Embryonic facial prominence (tissue), 1 donor: ENCODE measurements at regions not wholly inside any gene's neighbourhood (a gene's known extent, or its start where the extent isn't known, plus 50 kb on each side); places are given as distances from the start of the nearest gene placed in this dataset.
"Not testable (repeated sequence)": the region's sequence is repeated elsewhere in the genome, so short reads cannot be mapped to it uniquely, and the experiment has no call there.

Experiments
- DNase-seq: peaks from one replicate; pipeline ENCODE4 v3.0.0-alpha.2; 2016; ENCODE audit errors: extremely low spot score

DNA sequence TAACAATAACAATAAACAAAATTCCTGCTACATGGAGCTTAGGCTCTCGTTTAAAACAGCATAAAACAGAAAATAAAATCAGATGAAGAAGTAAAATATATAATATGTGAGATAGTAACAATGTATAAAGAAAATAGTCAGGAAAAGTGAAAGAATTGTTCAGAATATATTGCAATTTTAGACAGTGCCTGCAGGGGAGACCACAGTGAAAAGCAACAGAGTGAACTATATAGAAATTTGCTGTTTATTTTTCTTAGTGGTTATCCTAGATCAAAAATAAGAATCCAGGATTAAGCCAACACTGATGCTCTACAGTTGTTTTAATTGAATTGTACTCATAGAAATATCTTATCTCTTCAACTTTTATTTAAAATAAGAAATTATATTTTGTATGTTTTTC is 1639.0 kb upstream of the B3GALT2 start:
- DNase-seq = no peak

- no peak for DNase-seq
Observed at GRCh38 chr1:194821091-194821490, 1634.7 kb upstream of the B3GALT2 start.

DNA sequence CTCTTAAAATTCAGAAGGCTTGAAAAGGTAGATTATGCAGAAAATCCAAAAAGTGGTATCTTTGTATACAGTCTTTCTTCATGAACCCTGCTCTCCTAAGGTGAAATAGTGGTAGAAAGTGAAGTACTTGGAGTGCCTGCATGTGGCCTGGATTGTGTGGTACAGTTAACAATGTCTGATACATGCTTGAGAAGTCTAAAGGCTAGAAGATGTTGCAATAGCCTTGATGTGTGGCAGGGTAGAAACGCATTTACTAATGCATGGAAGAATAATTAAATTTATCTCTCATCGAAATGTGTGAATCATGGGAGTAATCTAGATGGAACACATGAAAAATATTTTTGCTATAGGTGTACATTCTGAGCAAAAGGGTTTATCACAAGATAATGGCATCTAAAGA is 1632.3 kb upstream of the B3GALT2 start:
- no peak for DNase-seq

DNA sequence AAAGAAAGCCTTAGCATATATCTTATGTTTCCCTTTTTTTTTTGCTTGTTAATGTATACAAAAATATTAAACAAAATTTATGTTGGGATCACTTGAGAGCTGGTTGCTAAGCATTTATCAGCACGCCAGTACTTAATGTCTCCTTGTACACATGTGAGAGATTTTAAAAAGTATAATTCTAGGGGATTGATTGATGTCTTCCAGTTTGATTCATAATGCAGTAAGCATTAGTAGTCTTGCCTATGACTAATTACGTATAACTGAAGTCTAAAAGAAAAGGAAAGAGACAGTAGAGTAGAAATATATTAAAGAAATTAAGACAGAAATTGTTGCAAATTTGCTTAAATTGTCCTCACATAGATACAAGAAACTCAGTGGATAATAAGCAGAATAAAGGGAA is 1630.4 kb upstream of the B3GALT2 start:
- no peak for DNase-seq

DNA sequence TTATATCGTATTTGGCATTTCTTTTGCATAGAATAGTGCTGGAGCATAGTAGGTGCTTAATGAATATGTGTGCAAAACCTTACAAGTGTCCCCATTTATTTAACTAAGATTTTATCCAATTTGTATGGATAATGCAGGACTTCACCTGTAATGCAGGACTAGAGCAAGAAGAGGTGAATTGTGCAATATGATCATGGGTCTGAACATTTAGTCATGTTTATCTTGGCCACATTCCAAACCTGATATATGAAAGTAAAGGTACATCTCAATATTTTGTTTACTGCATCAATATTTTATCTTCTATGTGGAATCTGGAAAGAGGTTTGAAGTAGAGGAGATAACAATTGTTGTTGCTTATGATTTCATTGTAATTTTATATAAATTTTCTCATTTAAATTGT is 1626.7 kb upstream of the B3GALT2 start:
- DNase-seq = no peak

GRCh38 chr1:194809665-194810064 is 1623.3 kb upstream of the B3GALT2 start:
- DNase-seq = no peak

- DNase-seq = no peak
Observed at GRCh38 chr1:194809215-194809614, 1622.8 kb upstream of the B3GALT2 start.

- DNase-seq = no peak
Observed at GRCh38 chr1:194807530-194808220, 1621.3 kb upstream of the B3GALT2 start.

DNA sequence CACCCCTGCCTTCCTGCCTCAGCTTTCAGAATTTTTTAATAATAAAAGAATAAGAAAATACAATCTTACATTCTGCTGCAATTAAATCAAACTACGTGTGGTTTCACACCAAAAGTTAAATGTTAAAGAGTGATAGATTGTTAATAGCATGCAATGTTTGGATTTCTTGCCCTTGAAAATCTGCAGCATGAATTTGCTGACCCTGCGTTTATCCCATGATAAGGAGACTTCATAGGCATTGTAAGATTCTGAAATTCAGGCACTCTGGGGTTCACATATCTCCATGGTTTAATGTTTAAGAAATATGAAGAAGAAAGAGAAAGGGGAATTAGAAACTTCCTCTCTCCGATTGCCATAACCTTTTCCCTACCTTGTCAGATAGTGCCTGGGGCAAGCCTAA is 1616.2 kb upstream of the B3GALT2 start:
- no peak for DNase-seq

- no peak for DNase-seq
Observed at GRCh38 chr1:194795917-194796593, 1609.6 kb upstream of the B3GALT2 start.

- no peak for DNase-seq
Observed at GRCh38 chr1:194787001-194787400, 1600.6 kb upstream of the B3GALT2 start.

- no peak for DNase-seq
Observed at GRCh38 chr1:194786027-194786426, 1599.6 kb upstream of the B3GALT2 start.

GRCh38 chr1:194776657-194777056 is 1590.2 kb upstream of the B3GALT2 start:
- no peak for DNase-seq

DNA sequence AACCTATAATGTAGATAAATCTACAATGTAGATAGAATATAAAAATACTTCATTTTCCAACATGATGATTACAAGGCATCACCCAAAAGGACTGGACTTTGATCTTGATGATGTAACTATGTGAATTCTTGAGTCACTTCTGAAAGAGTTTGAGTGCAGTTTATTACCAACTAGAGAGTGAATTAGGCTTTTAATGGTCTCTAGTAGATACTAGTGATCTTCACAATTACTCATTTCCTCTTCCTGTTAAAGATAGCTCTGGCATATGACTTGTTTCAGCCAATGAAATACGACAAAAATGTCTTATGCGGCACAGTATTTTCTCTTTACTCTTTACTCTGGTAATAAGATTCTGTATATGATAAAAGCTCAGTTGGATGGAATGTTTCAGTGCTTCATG is 1588.1 kb upstream of the B3GALT2 start:
- no peak for DNase-seq

DNA sequence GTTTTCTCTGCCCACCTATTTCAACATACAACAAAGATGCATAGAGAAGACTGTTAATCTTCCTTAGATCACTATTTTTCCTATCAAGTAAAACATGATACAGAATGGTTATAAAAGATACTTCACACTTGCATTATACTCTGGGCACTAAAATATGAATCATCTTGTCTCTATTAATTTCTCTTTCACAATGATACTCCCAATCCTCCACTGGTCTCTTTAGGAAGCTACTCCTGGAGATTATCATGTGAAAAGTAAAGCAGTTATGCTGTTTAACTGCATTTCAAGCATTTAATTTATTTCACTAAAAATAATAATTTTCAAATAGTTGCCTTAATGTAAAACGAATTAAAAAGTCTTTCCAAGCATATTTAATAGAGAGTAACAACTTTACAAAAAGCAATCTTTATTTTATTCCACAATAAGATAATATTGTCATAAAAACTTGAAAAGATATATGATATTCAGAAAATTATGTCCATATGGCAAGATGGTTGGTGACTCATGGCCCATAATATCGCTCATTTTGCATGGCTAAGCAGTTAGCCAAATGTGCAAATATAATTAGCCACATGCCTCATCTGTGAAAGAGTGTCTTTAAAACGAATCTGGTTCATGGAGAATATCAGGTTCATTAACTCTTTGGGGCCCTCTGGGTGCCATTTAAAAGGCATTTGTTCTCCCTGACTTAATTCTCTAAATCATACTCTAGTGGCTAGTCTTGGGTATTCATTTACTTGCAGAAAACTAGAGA is 1569.0 kb upstream of the B3GALT2 start:
- DNase-seq = no peak

GRCh38 chr1:194738843-194739242 is 1552.4 kb upstream of the B3GALT2 start:
- not testable (repeated sequence) for DNase-seq

DNA sequence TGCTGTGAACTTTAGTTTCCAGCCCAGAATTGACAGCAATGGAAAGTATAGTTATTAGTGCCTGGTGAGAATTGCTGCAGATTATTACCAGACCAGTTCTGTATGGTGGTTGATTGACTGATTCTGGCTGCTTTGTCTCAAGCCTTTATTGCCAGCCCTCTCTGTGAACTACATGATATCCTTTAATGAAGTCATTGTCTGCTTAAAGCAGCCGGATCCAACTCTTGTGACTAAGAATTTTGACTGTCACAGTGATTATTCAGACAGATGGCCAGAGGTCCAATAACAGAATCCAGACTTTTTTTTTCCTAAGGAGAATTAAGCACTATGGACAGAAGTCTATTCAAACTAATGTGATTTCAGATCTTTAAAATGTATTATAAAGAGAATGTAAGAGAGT is 1548.6 kb upstream of the B3GALT2 start:
- DNase-seq = no peak

DNA sequence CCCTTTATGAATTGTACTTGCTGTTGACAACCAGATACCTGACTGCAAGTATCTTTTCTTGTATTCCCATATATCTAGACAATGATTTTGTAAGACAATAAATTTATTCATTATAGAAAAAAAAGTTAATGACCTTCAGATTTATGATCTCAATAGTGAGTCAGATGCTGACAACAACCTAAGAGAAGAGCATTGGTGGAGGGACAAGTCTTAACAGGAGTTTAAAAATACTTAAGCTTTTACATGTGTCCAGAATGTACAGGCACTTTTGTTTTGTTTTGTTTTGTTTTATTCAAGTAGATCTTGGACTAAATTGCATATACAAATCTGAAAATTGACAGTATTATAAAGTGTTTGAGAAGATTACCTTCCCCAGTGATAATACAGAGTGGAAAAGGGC is 1544.6 kb upstream of the B3GALT2 start:
- DNase-seq = no peak

GRCh38 chr1:194730304-194730703 is 1543.9 kb upstream of the B3GALT2 start:
- no peak for DNase-seq

DNA sequence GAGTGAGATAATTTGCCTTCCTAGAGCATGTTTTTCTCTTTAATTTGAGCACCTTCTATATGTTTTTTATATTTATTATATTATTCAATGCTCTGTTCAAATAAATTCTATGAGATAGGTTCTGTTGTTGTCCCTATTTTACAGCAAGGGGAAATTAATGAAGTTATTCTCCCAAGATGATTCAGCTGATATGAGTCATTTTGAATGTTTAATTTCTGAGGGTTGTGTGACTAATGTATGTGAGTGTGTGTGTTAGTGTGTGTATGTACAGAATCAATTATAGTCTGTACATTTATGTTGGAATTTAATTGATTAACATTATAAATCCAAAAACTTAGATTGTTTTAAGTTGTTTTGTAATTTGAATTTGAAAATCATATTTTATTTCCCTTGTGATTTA is 1536.7 kb upstream of the B3GALT2 start:
- DNase-seq = no peak

- DNase-seq = no peak
Observed at GRCh38 chr1:194717941-194718340, 1531.5 kb upstream of the B3GALT2 start.

- no peak for DNase-seq
Observed at GRCh38 chr1:194717334-194717733, 1530.9 kb upstream of the B3GALT2 start.

- no peak for DNase-seq
Observed at GRCh38 chr1:194710671-194711070, 1524.3 kb upstream of the B3GALT2 start.
